ENCODE measurements at regions not wholly inside any gene's neighbourhood (a gene's known extent, or its start where the extent isn't known, plus 50 kb on each side); places are given as distances from the start of the nearest gene placed in this dataset.

DNA sequence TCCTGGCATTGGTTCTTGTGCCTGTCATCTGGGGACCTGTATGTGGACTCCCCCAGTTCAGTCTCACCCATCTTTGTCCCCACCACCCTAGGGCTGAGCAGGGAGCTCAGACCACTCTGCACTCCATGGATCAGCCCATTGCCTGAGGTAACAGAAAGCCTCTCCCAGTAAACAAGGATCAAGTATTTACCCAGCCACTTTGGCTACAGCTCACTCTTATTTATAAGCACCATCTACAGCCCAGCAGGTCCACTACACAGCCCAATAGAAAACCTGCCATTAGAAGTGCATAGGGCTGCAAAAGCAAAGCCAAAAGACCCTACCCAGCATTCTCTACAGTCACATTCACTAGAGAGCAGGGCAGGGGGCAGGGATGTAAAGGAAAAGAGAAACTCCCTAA lies 335.0 kb upstream of the SYNCRIP start:
- POLR2A ChIA-PET: no interaction called here
- Histone ChIP-seq H3K9ac (ENCODE audit: low read length) (no peak overlapping the region), H3K79me2 (ENCODE audit: control insufficient read depth, insufficient read depth, low read length) (no peaks in the 10 kb centered on the region), H3K27me3 (replicated peaks in 1 of 4; ENCODE audit: control extremely low read depth in 1 of 4, control insufficient read depth in 3 of 4, insufficient read depth in 4 of 4, low read length in 3 of 4) (no peaks in the 10 kb centered on the region), H3K4me2 (replicated peaks; ENCODE audit: low read depth, low read length, poor library complexity, severe bottlenecking) (no peak overlapping the region), H2AFZ (ENCODE audit: insufficient read depth, low read depth, low read length, poor library complexity, severe bottlenecking) (no peak overlapping the region), H3K9me3 (ENCODE audit: control extremely low read depth in 1 of 3, control insufficient read depth in 2 of 3, insufficient read depth in 1 of 3, low read length in 2 of 3) (peaks cover 0 to 5% (median 0%) of the 10 kb centered on the region in 3 donors), H3K4me1 (ENCODE audit: control insufficient read depth in 2 of 2, insufficient read depth in 2 of 2, low read length in 2 of 2) (no peaks in the 10 kb centered on the region), H3K4me3 (ENCODE audit: control extremely low read depth in 1 of 5, extremely low read depth in 1 of 5, insufficient read depth in 1 of 5, low read depth in 2 of 5, low read length in 4 of 5) (no peak overlapping the region), H4K20me1 (ENCODE audit: control insufficient read depth, insufficient read depth, low read length, poor library complexity, severe bottlenecking) (no peaks in the 10 kb centered on the region), H3K27ac (ENCODE audit: low read length in 2 of 2) (no peak overlapping the region), H3K36me3 (replicated peaks in 1 of 2; ENCODE audit: control extremely low read depth in 1 of 2, control insufficient read depth in 1 of 2, extremely low read depth in 1 of 2, insufficient read depth in 2 of 2, low read length in 1 of 2) (no peaks in the 10 kb centered on the region)
- no peak overlapping the region for H3K4me3 Mint-ChIP-seq
- H3K27me3 Mint-ChIP-seq: no peaks in the 10 kb centered on the region
- CTCF ChIA-PET: no interaction called here
- H3K27ac Mint-ChIP-seq: no peak overlapping the region
- ATAC-seq (ENCODE audit: low read depth): no peak
- DNase-seq: no peak
- no peaks in the 10 kb centered on the region for H3K4me1 Mint-ChIP-seq
- TF ChIP-seq EZH2 (IDR thresholded peaks at IDR 0.05; ENCODE audit: borderline replicate concordance, insufficient read depth, low read depth, low read length, poor library complexity, severe bottlenecking): no peak
- TF ChIP-seq, protein P1, sequence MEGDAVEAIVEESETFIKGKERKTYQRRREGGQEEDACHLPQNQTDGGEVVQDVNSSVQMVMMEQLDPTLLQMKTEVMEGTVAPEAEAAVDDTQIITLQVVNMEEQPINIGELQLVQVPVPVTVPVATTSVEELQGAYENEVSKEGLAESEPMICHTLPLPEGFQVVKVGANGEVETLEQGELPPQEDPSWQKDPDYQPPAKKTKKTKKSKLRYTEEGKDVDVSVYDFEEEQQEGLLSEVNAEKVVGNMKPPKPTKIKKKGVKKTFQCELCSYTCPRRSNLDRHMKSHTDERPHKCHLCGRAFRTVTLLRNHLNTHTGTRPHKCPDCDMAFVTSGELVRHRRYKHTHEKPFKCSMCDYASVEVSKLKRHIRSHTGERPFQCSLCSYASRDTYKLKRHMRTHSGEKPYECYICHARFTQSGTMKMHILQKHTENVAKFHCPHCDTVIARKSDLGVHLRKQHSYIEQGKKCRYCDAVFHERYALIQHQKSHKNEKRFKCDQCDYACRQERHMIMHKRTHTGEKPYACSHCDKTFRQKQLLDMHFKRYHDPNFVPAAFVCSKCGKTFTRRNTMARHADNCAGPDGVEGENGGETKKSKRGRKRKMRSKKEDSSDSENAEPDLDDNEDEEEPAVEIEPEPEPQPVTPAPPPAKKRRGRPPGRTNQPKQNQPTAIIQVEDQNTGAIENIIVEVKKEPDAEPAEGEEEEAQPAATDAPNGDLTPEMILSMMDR (IDR thresholded peaks at IDR 0.05): no peak
- intact Hi-C loops (cut with micrococcal nuclease): no loop called here
- H3K9me3 Mint-ChIP-seq (ENCODE audit: insufficient read depth): no peaks in the 10 kb centered on the region

DNA sequence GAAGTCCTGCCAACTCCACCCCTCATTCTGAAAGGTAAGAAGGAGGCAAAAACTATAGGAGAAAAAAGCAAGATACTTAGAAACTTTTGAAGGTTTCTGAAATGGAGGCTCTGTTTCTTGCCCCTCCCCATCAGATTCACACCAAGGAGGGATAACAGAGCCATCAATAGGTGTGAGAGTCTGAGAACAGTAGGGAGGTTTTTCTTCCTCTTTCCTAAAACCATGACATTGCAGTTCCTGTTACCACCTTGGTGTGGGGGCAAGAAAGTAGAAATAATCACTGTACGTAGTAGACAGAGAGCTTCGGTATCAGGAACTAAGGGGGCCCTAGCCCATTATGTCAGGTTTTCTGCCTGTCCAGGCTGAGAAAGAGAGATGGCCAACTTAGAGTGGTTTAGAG lies 333.3 kb upstream of the SYNCRIP start:
- no peak for ATAC-seq (ENCODE audit: low read depth)
- no peak overlapping the region for H3K4me2 ChIP-seq (replicated peaks; ENCODE audit: low read depth, low read length, poor library complexity, severe bottlenecking)

More for the DNA sequence above, 333.3 kb upstream of the SYNCRIP start:
- Histone ChIP-seq H3K4me1 (ENCODE audit: control insufficient read depth in 2 of 2, insufficient read depth in 2 of 2, low read length in 2 of 2) (no peaks in the 10 kb centered on the region), H3K27me3 (replicated peaks in 1 of 4; ENCODE audit: control extremely low read depth in 1 of 4, control insufficient read depth in 3 of 4, insufficient read depth in 4 of 4, low read length in 3 of 4) (no peaks in the 10 kb centered on the region), H3K79me2 (ENCODE audit: control insufficient read depth, insufficient read depth, low read length) (no peaks in the 10 kb centered on the region), H4K20me1 (ENCODE audit: control insufficient read depth, insufficient read depth, low read length, poor library complexity, severe bottlenecking) (no peaks in the 10 kb centered on the region), H3K36me3 (replicated peaks in 1 of 2; ENCODE audit: control extremely low read depth in 1 of 2, control insufficient read depth in 1 of 2, extremely low read depth in 1 of 2, insufficient read depth in 2 of 2, low read length in 1 of 2) (no peaks in the 10 kb centered on the region), H3K4me3 (ENCODE audit: control extremely low read depth in 1 of 5, extremely low read depth in 1 of 5, insufficient read depth in 1 of 5, low read depth in 2 of 5, low read length in 4 of 5) (no peak overlapping the region), H2AFZ (ENCODE audit: insufficient read depth, low read depth, low read length, poor library complexity, severe bottlenecking) (no peak overlapping the region), H3K9me3 (ENCODE audit: control extremely low read depth in 1 of 3, control insufficient read depth in 2 of 3, insufficient read depth in 1 of 3, low read length in 2 of 3) (peaks cover 0 to 4% (median 0%) of the 10 kb centered on the region in 3 donors), H3K9ac (ENCODE audit: low read length) (no peak overlapping the region), H3K27ac (ENCODE audit: low read length in 2 of 2) (no peak overlapping the region)
- POLR2A ChIA-PET: no interaction called here
- intact Hi-C loops (cut with micrococcal nuclease): no loop called here
- H3K27me3 Mint-ChIP-seq: no peaks in the 10 kb centered on the region
- WGBS (ENCODE audit: insufficient coverage): 69% methylated on average over 2 of the region's 2 CpGs
- no peaks in the 10 kb centered on the region for H3K4me1 Mint-ChIP-seq
- H3K9me3 Mint-ChIP-seq (ENCODE audit: insufficient read depth): no peaks in the 10 kb centered on the region
- no peak for TF ChIP-seq EZH2 (IDR thresholded peaks at IDR 0.05; ENCODE audit: borderline replicate concordance, insufficient read depth, low read depth, low read length, poor library complexity, severe bottlenecking)
- TF ChIP-seq, protein P1 (IDR thresholded peaks at IDR 0.05): no peak
- no peak overlapping the region for H3K4me3 Mint-ChIP-seq
- DNase-seq: no peak
- H3K27ac Mint-ChIP-seq: no peak overlapping the region
- CTCF ChIA-PET: no interaction called here
